BLaER1 treated with 17β-estradiol and CSF1 and Interleukin-3, amounts not matched to agents 10 nM and 100 nM (cell line): ENCODE measurements at regions not wholly inside any gene's neighbourhood (a gene's known extent, or its start where the extent isn't known, plus 50 kb on each side); places are given as distances from the start of the nearest gene placed in this dataset.

Experiments used
- H3K27ac ChIP-seq, 11 experiments: shearing (Covaris generic); formaldehyde crosslinking; 2 replicates each; pipeline ENCODE4 v1.8.1; 2022
- H3K27me3 ChIP-seq, 11 experiments: shearing (Covaris generic); formaldehyde crosslinking; 2 replicates each; pipeline ENCODE4 v1.8.1; 2022
- H3K36me3 ChIP-seq, 11 experiments: shearing (Covaris generic); formaldehyde crosslinking; 2 replicates each; pipeline ENCODE4 v1.8.1; 2022
- H3K4me1 ChIP-seq, 10 experiments: shearing (Covaris generic); formaldehyde crosslinking; 2 replicates each; pipeline ENCODE4 v1.8.1; 2022
- H3K4me2 ChIP-seq, 11 experiments: shearing (Covaris generic); formaldehyde crosslinking; 2 replicates each; pipeline ENCODE4 v1.8.1; 2022
- H3K4me3 ChIP-seq, 10 experiments: shearing (Covaris generic); formaldehyde crosslinking; 2 replicates each; pipeline ENCODE4 v1.8.1; 2022
- H3K9ac ChIP-seq, 11 experiments: shearing (Covaris generic); formaldehyde crosslinking; 2 replicates each; pipeline ENCODE4 v1.8.1; 2022
- H3K9me3 ChIP-seq, 11 experiments: shearing (Covaris generic); formaldehyde crosslinking; replicated peaks in 1 of 11; 2 replicates each; pipeline ENCODE4 v1.8.1; 2022
- H4K20me1 ChIP-seq, 11 experiments: shearing (Covaris generic); formaldehyde crosslinking; 2 replicates each; pipeline ENCODE4 v1.8.1; 2022
- Cebpa-rat ChIP-seq, 11 experiments: shearing (Covaris generic); IDR thresholded peaks; 2 replicates each; pipeline ENCODE4 v1.8.1; 2022

GRCh38 chr2:14433946-14434495 is 198.5 kb upstream of the LRATD1 start:
- Histone ChIP-seq H4K20me1 (no peaks in the 10 kb centered on the region), H3K4me1 (no peaks in the 10 kb centered on the region)
- TF ChIP-seq Cebpa-rat (IDR thresholded peaks at IDR 0.05), result no peak

DNA sequence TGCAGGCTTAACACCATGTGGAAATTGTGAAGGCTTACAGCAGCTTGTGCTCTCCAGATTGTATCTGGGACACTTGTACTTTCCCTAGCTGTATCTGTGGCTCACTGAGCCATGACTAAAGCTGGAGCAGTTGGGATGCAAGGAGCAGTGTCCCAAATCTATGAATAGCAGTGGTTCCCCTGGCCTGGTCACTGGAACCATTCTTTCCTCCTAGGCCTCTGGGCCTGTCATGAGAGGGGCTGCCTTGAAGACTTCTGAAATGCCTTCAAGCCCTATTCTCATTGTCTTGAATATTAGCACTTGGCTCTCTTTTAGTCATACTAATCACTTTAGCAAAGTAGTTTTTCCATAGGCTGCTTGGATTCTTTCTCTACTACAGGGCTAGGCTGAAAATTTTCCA is 186.8 kb upstream of the LRATD1 start:
- Histone ChIP-seq H3K27me3 (no peaks in the 10 kb centered on the region), H3K9ac (no peak overlapping the region), H3K4me2 (no peak overlapping the region), H3K4me1 (no peaks in the 10 kb centered on the region), H3K9me3 (peaks cover 15 to 27% (median 21%) of the 10 kb centered on the region in 11 experiments), H3K4me3 (no peak overlapping the region), H3K36me3 (no peaks in the 10 kb centered on the region), H3K27ac (no peak overlapping the region), H4K20me1 (no peaks in the 10 kb centered on the region)
- no peak for TF ChIP-seq Cebpa-rat (IDR thresholded peaks at IDR 0.05)

More at GRCh38 chr2:14433946-14434495, 198.5 kb upstream of the LRATD1 start:
- no peaks in the 10 kb centered on the region for H3K27me3 ChIP-seq
- H3K36me3 ChIP-seq, result no peaks in the 10 kb centered on the region
- no peak overlapping the region for H3K4me3 ChIP-seq
- H3K9me3 ChIP-seq, result peaks cover 0 to 7% (median 0%) of the 10 kb centered on the region in 11 experiments; a peak in 3 of 22 replicates
- H3K27ac ChIP-seq, result no peak overlapping the region
- no peak overlapping the region for H3K9ac ChIP-seq
- no peak overlapping the region for H3K4me2 ChIP-seq

DNA sequence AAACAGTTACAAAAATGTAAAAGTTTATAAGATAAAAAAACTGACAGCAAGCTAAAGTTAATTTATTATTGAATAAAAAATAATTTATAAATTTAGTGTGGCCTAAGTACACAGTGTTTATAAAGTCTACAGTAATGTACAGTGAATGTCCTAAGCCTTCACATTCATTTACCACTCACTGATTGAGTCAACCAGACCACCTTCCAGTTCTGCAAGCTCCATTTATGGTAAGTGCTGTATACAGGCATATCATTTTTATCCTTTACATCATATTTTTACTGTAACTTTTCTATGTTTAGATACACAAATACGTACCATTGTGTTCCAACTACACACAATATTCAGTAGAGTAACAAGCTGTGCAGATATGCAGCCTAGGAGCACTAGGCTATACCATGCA is 184.2 kb upstream of the LRATD1 start:
- Histone ChIP-seq H4K20me1 (no peaks in the 10 kb centered on the region; a peak in 1 of 22 replicates), H3K4me1 (no peaks in the 10 kb centered on the region), H3K4me2 (no peak overlapping the region), H3K9me3 (peaks cover 15 to 27% (median 21%) of the 10 kb centered on the region in 11 experiments), H3K4me3 (no peak overlapping the region), H3K9ac (no peak overlapping the region), H3K27me3 (no peaks in the 10 kb centered on the region), H3K36me3 (no peaks in the 10 kb centered on the region), H3K27ac (no peak overlapping the region)
- no peak for TF ChIP-seq Cebpa-rat (IDR thresholded peaks at IDR 0.05)

- no peaks in the 10 kb centered on the region for H3K4me1 ChIP-seq
- H3K9me3 ChIP-seq, result peaks cover 2 to 10% (median 3%) of the 10 kb centered on the region in 11 experiments; a peak in 21 of 22 replicates
- no peak for TF ChIP-seq Cebpa-rat (IDR thresholded peaks at IDR 0.05)
- no peaks in the 10 kb centered on the region for H3K36me3 ChIP-seq
- no peak overlapping the region for H3K4me2 ChIP-seq
- no peaks in the 10 kb centered on the region for H3K27me3 ChIP-seq
- H3K27ac ChIP-seq, result no peak overlapping the region
- H4K20me1 ChIP-seq, result no peaks in the 10 kb centered on the region; a peak in 1 of 22 replicates
- H3K9ac ChIP-seq, result no peak overlapping the region
- H3K4me3 ChIP-seq, result no peak overlapping the region
Observed at GRCh38 chr2:14451312-14451711, 181.2 kb upstream of the LRATD1 start.

- no peak for TF ChIP-seq Cebpa-rat (IDR thresholded peaks at IDR 0.05)
- H3K9ac ChIP-seq, result no peak overlapping the region
- H3K4me3 ChIP-seq, result no peak overlapping the region
- no peak overlapping the region for H3K27ac ChIP-seq
- no peaks in the 10 kb centered on the region; a peak in 1 of 22 replicates for H4K20me1 ChIP-seq
- no peak overlapping the region for H3K4me2 ChIP-seq
- no peaks in the 10 kb centered on the region for H3K36me3 ChIP-seq
- H3K4me1 ChIP-seq, result no peaks in the 10 kb centered on the region
- no peaks in the 10 kb centered on the region for H3K27me3 ChIP-seq
- peaks cover 19 to 34% (median 24%) of the 10 kb centered on the region in 11 experiments; a peak in 21 of 22 replicates for H3K9me3 ChIP-seq
Observed at GRCh38 chr2:14454202-14454601, 178.3 kb upstream of the LRATD1 start.

- Histone ChIP-seq H3K4me2 (no peak overlapping the region), H3K27ac (no peak overlapping the region), H3K4me3 (no peak overlapping the region), H3K4me1 (no peaks in the 10 kb centered on the region), H3K9me3 (peaks cover 25 to 43% (median 36%) of the 10 kb centered on the region in 11 experiments; a peak in 21 of 22 replicates), H4K20me1 (no peaks in the 10 kb centered on the region), H3K36me3 (no peaks in the 10 kb centered on the region), H3K27me3 (no peaks in the 10 kb centered on the region), H3K9ac (no peak overlapping the region)
- no peak for TF ChIP-seq Cebpa-rat (IDR thresholded peaks at IDR 0.05)
Observed at GRCh38 chr2:14459786-14460325, 172.7 kb upstream of the LRATD1 start.

DNA sequence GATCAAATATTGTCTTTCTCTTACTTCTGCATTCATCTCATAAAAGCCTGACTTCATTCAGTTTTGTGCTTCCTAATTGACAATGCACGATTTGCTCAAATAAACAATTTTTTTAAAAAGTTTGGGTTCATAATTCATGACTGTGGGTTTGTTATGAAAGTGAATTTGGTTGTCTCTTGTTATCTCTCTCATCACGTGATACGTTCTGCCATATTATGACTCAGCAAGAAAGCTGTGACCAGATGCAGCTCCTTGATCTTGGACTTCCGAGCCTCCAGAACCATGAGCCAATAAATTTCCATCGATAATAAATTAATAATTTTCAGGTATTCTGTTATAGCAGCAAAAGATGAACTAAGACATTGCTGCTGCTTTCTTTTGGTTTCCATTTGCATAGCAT is 156.5 kb upstream of the LRATD1 start:
- Histone ChIP-seq H3K27ac (no peak overlapping the region), H3K4me2 (no peak overlapping the region), H3K4me3 (no peak overlapping the region), H3K36me3 (no peaks in the 10 kb centered on the region), H3K4me1 (no peaks in the 10 kb centered on the region), H3K9me3 (no peaks in the 10 kb centered on the region), H3K27me3 (no peaks in the 10 kb centered on the region), H3K9ac (no peak overlapping the region), H4K20me1 (no peaks in the 10 kb centered on the region)
- no peak for TF ChIP-seq Cebpa-rat (IDR thresholded peaks at IDR 0.05)

DNA sequence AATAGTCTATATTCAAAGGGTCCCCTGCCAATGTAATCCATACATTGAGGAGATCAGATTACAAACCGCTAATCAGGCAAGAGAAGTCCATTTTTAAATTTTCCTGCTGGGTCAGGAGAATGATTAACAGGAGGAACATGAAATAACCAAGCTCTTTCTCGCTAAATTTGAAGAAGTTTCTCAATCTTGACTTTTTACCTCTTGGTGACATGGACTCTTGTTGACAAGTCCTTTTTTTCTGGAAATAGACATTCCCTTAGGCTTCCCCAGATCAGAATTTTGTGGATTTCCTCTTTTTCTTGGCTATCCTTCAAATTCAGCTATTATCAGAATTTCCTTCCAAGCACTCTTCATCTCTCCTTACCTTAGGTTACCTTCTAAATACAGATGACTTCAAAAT is 153.0 kb upstream of the LRATD1 start:
- H3K4me3 ChIP-seq, result no peak overlapping the region
- no peak overlapping the region for H3K4me2 ChIP-seq
- no peaks in the 10 kb centered on the region for H3K9me3 ChIP-seq
- TF ChIP-seq Cebpa-rat (IDR thresholded peaks at IDR 0.05), result no peak
- peaks cover 0 to 7% (median 0%) of the 10 kb centered on the region in 10 experiments; a peak in 1 of 20 replicates for H3K4me1 ChIP-seq
- no peaks in the 10 kb centered on the region for H3K36me3 ChIP-seq
- H3K9ac ChIP-seq, result no peak overlapping the region
- no peak overlapping the region for H3K27ac ChIP-seq
- no peaks in the 10 kb centered on the region for H4K20me1 ChIP-seq
- H3K27me3 ChIP-seq, result no peaks in the 10 kb centered on the region

- no peak overlapping the region for H3K27ac ChIP-seq
- no peak overlapping the region for H3K4me2 ChIP-seq
Observed at GRCh38 chr2:14480120-14480519, 152.4 kb upstream of the LRATD1 start.

GRCh38 chr2:14480906-14481305 is 151.6 kb upstream of the LRATD1 start:
- peaks cover 0 to 7% (median 0%) of the 10 kb centered on the region in 10 experiments; a peak in 1 of 20 replicates for H3K4me1 ChIP-seq
- H3K36me3 ChIP-seq, result no peaks in the 10 kb centered on the region
- H3K27me3 ChIP-seq, result no peaks in the 10 kb centered on the region
- H3K9me3 ChIP-seq, result no peaks in the 10 kb centered on the region
- H4K20me1 ChIP-seq, result no peaks in the 10 kb centered on the region
- no peak for TF ChIP-seq Cebpa-rat (IDR thresholded peaks at IDR 0.05)
- no peak overlapping the region for H3K4me3 ChIP-seq
- no peak overlapping the region for H3K9ac ChIP-seq
- no peak overlapping the region for H3K27ac ChIP-seq
- no peak overlapping the region for H3K4me2 ChIP-seq

More at GRCh38 chr2:14480120-14480519, 152.4 kb upstream of the LRATD1 start:
- Histone ChIP-seq H3K4me1 (peaks cover 0 to 7% (median 0%) of the 10 kb centered on the region in 10 experiments; a peak in 1 of 20 replicates), H3K27me3 (no peaks in the 10 kb centered on the region), H3K9me3 (no peaks in the 10 kb centered on the region), H3K9ac (no peak overlapping the region), H3K4me3 (no peak overlapping the region), H4K20me1 (no peaks in the 10 kb centered on the region), H3K36me3 (no peaks in the 10 kb centered on the region)
- no peak for TF ChIP-seq Cebpa-rat (IDR thresholded peaks at IDR 0.05)
